GM06990 (cell line): ENCODE measurements at regions not wholly inside any gene's neighbourhood (a gene's known extent, or its start where the extent isn't known, plus 50 kb on each side); places are given as distances from the start of the nearest gene placed in this dataset.
"Not testable (repeated sequence)": the region's sequence is repeated elsewhere in the genome, so short reads cannot be mapped to it uniquely, and the experiment has no call there.

ENCODE experiments used
- DNase-seq: peaks from one replicate; pipeline ENCODE4 v3.0.0-alpha.2; 2011; ENCODE audit not compliant: insufficient read length; ENCODE audit errors: extremely low read depth
- H3K27me3 ChIP-seq: replicated peaks from 2 replicates; pipeline ENCODE4 v1.6.0; 2011; ENCODE audit warnings: low read length; ENCODE audit not compliant: control insufficient read depth, insufficient read depth
- H3K36me3 ChIP-seq: 2 replicates; pipeline ENCODE4 v1.5.1; 2011; ENCODE audit warnings: low read length; ENCODE audit not compliant: control insufficient read depth, insufficient read depth
- H3K4me3 ChIP-seq: replicated peaks from 2 replicates; pipeline ENCODE4 v1.5.1; 2011; ENCODE audit warnings: low read depth, mild to moderate bottlenecking, control low read depth, low read length
- TF ChIP-seq, protein P1 (sequence below): IDR thresholded peaks from 2 replicates; pipeline ENCODE4 v1.5.1; 2011; ENCODE audit warnings: low read length, control low read depth, mild to moderate bottlenecking, inconsistent platforms; ENCODE audit not compliant: insufficient read depth, poor library complexity, severe bottlenecking

DNA sequence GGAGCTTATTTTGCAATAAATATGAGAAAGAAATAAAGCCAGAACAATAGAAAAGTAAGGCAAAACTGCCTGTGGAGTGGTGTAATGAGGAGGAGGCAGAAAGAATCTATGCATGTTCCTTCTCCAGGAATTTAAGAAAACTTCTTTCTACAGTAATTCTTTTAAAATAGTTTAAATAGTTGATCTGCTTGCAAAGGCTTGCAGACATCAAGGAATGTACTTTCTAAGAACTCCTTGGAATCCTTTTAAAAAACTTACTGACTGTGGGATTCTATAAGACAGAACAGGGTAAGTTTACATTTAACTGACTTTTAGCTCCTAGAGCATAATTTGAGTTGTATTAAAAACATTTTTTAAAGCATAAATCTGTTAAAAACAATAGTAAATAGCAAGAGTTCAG lies 63.2 kb upstream of the ALB start:
- no peak for DNase-seq
- Histone ChIP-seq H3K27me3 (no peaks in the 10 kb centered on the region), H3K4me3 (no peak overlapping the region), H3K36me3 (no peaks in the 10 kb centered on the region)
- TF ChIP-seq, protein P1, sequence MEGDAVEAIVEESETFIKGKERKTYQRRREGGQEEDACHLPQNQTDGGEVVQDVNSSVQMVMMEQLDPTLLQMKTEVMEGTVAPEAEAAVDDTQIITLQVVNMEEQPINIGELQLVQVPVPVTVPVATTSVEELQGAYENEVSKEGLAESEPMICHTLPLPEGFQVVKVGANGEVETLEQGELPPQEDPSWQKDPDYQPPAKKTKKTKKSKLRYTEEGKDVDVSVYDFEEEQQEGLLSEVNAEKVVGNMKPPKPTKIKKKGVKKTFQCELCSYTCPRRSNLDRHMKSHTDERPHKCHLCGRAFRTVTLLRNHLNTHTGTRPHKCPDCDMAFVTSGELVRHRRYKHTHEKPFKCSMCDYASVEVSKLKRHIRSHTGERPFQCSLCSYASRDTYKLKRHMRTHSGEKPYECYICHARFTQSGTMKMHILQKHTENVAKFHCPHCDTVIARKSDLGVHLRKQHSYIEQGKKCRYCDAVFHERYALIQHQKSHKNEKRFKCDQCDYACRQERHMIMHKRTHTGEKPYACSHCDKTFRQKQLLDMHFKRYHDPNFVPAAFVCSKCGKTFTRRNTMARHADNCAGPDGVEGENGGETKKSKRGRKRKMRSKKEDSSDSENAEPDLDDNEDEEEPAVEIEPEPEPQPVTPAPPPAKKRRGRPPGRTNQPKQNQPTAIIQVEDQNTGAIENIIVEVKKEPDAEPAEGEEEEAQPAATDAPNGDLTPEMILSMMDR = no peak

DNA sequence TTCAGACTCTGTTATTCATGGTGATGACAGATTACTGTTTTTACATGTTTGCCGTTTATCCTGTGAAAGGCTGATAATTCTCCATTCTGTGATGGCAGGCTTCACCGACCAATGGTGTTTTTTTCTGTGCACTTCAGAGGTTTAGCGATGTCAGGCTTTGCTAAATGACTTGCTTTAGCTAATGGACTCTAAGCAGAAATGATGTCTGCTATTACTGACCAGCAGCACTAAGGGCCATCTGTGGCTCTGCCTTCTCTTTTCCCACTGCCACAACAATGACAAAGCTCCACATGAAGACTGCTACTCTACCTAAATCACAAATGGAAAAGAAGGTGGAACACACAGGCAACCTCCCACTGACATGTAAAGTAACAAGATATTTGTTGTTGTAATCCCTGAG lies 68.4 kb upstream of the ALB start:
- no peaks in the 10 kb centered on the region for H3K36me3 ChIP-seq
- TF ChIP-seq, protein P1 = no peak
- H3K4me3 ChIP-seq = no peak overlapping the region
- no peak for DNase-seq
- H3K27me3 ChIP-seq = no peaks in the 10 kb centered on the region

DNA sequence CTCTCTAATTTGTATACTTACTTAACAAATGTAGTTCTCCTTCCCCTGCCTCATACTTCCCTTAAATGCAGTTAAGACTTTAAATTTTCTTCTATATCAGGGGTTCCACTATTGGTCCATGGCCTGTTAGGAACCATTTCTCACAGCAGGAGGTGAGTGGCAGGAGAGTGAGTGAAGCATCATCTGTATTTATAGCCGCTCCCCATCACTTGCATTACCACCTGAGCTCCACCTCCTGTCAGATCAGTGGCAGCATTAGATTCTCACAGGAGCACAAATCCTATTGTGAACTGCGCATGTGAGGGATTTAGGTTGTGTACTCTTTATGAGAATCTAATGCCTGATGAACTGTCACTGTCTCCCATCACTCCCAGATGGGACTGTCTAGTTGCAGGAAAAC lies 72.1 kb upstream of the ALB start:
- not testable (repeated sequence) for H3K36me3 ChIP-seq, DNase-seq, H3K27me3 ChIP-seq, H3K4me3 ChIP-seq

DNA sequence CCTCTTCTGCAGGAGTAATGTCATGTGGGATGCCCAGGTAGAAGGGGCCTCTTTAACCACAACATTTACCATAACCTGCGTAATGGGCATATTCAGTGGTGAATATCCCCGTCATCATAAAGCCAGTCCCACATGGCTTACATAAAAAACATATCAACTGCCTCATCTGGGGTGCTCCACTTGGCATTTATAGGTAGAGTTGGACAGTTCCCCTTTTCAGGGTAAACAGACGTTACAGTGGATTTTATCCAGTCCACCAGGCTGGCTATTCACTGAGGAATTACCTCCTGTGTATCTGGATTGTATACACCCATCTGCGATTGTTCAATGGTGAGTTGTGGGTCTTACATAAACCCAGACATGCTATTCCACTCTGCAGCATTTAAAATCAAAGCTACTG lies 70.7 kb upstream of the ANKRD17 start:
- Histone ChIP-seq H3K4me3 (no peak overlapping the region), H3K36me3 (no peaks in the 10 kb centered on the region), H3K27me3 (no peaks in the 10 kb centered on the region; the same call in 1 of the 2 replicates)
- TF ChIP-seq, protein P1 = no peak
- no peak for DNase-seq

DNA sequence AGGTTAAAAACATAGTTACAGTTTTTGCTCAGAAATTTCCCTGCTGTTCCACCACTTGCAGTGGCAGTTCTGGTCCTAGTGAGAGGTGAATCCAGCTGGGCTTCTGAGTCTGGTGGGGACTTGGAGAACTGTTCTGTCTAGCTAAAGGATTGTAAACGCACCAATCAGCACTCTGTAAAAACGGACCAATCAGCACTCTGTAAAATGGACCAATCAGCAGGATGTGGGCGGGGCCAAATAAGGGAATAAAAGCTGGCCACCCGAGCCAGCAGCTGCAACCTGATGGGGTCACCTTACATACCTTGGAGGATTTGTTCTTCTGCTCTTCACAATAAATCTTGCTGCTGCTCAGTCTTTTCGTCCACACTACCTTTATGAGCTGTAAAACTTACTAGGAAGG lies 67.2 kb upstream of the ANKRD17 start:
- not testable (repeated sequence) for DNase-seq, H3K27me3 ChIP-seq, H3K4me3 ChIP-seq, H3K36me3 ChIP-seq

DNA sequence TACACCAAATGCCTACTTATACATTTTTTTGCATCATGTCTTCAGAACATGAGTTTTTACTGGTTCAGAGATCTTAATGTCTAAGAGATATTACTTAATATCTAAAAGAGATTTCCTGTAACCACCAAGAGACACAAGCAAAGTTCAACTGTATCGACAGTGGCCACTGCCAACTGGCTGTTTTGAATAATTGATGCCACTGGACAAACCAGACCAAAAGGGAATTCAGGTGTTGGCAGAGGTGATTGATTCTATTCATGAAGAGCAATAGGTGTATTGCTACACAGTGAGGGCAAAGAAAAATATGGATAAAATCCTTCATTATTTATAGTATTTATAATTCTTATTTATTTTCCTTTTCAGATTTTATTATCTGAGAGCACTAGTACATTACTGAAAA lies 58.5 kb upstream of the ANKRD17 start:
- H3K36me3 ChIP-seq = no peaks in the 10 kb centered on the region
- TF ChIP-seq, protein P1 = no peak

DNA sequence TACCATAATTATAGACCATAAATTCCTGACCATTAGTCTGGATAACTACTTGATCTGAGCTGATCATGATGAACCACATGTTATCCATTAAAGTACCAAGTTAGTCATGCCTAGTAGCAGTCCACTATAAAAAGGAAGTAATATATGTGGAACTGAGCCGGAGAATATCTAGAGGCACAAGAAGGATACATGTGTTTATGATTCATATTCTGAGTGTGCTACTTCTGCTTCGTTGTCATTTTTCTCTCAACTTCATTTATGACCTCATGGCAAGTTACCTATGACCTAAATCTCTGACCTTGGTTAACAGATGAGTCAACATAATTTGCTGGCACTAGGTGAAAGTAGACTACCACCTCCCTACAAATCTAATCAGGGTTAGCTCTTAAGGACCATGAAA lies 56.5 kb upstream of the ANKRD17 start:
- Histone ChIP-seq H3K27me3 (no peaks in the 10 kb centered on the region), H3K4me3 (no peak overlapping the region), H3K36me3 (no peaks in the 10 kb centered on the region)
- DNase-seq = no peak
- TF ChIP-seq, protein P1 = no peak

More for the DNA sequence above, 58.5 kb upstream of the ANKRD17 start:
- no peak overlapping the region for H3K4me3 ChIP-seq
- no peaks in the 10 kb centered on the region for H3K27me3 ChIP-seq
- DNase-seq = no peak
